Heart left ventricle (tissue), 16 donors: ENCODE measurements at regions not wholly inside any gene's neighbourhood (a gene's known extent, or its start where the extent isn't known, plus 50 kb on each side); places are given as distances from the start of the nearest gene placed in this dataset.

Experiments
- ATAC-seq, 4 donors: fragments of 200-7000 bp; cut with Tn5 transposase; one replicate each; pipeline ENCODE4 v1.9.1; 2020 to 2022; ENCODE audit warnings: moderate library complexity in 4 of 4, mild to moderate bottlenecking in 3 of 4, moderate number of reproducible peaks in 1 of 4
- DNase-seq, 5 donors: peaks; one replicate each; pipeline ENCODE4 v3.0.0-alpha.2; 2020
- H3K27ac ChIP-seq, 12 donors: fragments of 200-600 bp; sonication (generic) in 4 of 12; one replicate each; pipeline versions ENCODE4 v1.5.0 to v1.8.0; 2016 to 2022; ENCODE audit warnings: mild to moderate bottlenecking in 2 of 12
- H3K27me3 ChIP-seq, 9 donors: fragments of 200-600 bp; sonication (generic) in 2 of 9; one replicate each; pipeline versions ENCODE4 v1.5.1 to v1.8.0; 2016 to 2022; ENCODE audit warnings: mild to moderate bottlenecking in 3 of 9
- H3K36me3 ChIP-seq, 9 donors: fragments of 200-600 bp; sonication (generic) in 2 of 9; one replicate each; pipeline versions ENCODE4 v1.5.0 to v1.8.0; 2018 to 2022; ENCODE audit warnings: mild to moderate bottlenecking in 2 of 9
- H3K4me1 ChIP-seq, 12 donors: fragments of 200-600 bp; sonication (generic) in 4 of 12; one replicate each; pipeline versions ENCODE4 v1.5.0 to v1.8.0; 2016 to 2022; ENCODE audit warnings: mild to moderate bottlenecking in 3 of 12
- H3K4me3 ChIP-seq, 12 donors: fragments of 200-600 bp; sonication (generic) in 4 of 12; one replicate each; pipeline versions ENCODE4 v1.5.0 to v1.8.0; 2017 to 2022; ENCODE audit warnings: mild to moderate bottlenecking in 9 of 12, moderate library complexity in 4 of 12
- H3K9me3 ChIP-seq, 12 donors: fragments of 200-600 bp; sonication (generic) in 4 of 12; one replicate each; pipeline versions ENCODE4 v1.5.0 to v1.8.0; 2016 to 2022; ENCODE audit warnings: mild to moderate bottlenecking in 1 of 12
- CTCF ChIP-seq, 12 donors: fragments of 200-600 bp; sonication (generic) in 4 of 12; IDR thresholded peaks; one replicate each; pipeline versions ENCODE4 v1.5.0 to v1.8.0; 2018 to 2022; ENCODE audit warnings: antibody characterized with exemption in 12 of 12, mild to moderate bottlenecking in 5 of 12
- POLR2A ChIP-seq, 2 donors: fragments of 450-650 bp; IDR thresholded peaks; one replicate each; pipeline ENCODE4 v1.6.1; 2017; ENCODE audit warnings: antibody characterized with exemption in 2 of 2, mild to moderate bottlenecking in 2 of 2, moderate library complexity in 2 of 2
- WGBS, 4 donors: extraction: QIAGEN DNeasy Blood & Tissue Kit in 2 of 4; methylation state at CpG; one replicate each; pipeline versions ENCODE4 v1.1.5 to v1.1.7; 2013 to 2018; 5-methylcytosine and 5-hydroxymethylcytosine counted together
- intact Hi-C, 10 donors: fragments of 100-400 bp; cut with DNase I; formaldehyde crosslinking; loops; one replicate each; pipeline versions ENCODE4 v1.11.1 to v1.14.2; 2022
- donor health status: ischemic (EF 13 %, LVEDD 7.1; RV severe dilation, severe dysfunction).
- donor health status: healthy with polysubstance abuse.
- donor health status: DM: no; HTN: yes; CAD: no.
- donor health status: DM: no; HTN: no; CAD: no.
- donor health status: ischemic (EF 25% LVEDD 6.9; RV normal size, moderate dysfunction).
- donor health status: ischemic (EF 25% LVEDD 5.7; RV mildly dilated, moderate dysfunction).
- donor health status: healthy.
- donor health status: DM: yes; HTN: yes; CAD: no.
- donor health status: ischemic (EF 35%, LVEDD 5.7; RV mildly dilated, moderate dysfunction).
- donor health status: nonischemic (EF 11% LVEDD 7.7; RV severe dilation, severe dysfunction).
- donor health status: DM: yes; HTN: yes; CAD: no.
- donor health status: PGD.
- donor health status: ischemic (EF 29% LVEDD 5.4; RV normal size, mild dysfunction).
- donor health status: nonischemic (EF 23%, LVEDD 6.1; RV moderate dilation, normal function).

- no peak for TF ChIP-seq POLR2A (IDR thresholded peaks at IDR 0.05)
- no peak for TF ChIP-seq CTCF (IDR thresholded peaks at IDR 0.05)
- H3K27ac ChIP-seq = no peak overlapping the region
These were observed 257.4 kb upstream of the DDI1 start for GRCh38 chr11:103779054-103779453.

GRCh38 chr11:103789952-103790351 lies 246.5 kb upstream of the DDI1 start:
- Histone ChIP-seq H3K27me3 (no peaks in the 10 kb centered on the region), H3K27ac (no peak overlapping the region), H3K36me3 (no peaks in the 10 kb centered on the region), H3K4me1 (peaks cover 0 to 10% (median 0%) of the 10 kb centered on the region in 12 donors), H3K9me3 (peaks cover 0 to 26% (median 7%) of the 10 kb centered on the region in 12 donors), H3K4me3 (no peak overlapping the region)
- DNase-seq (no peak), ATAC-seq (no peak)
- TF ChIP-seq CTCF (IDR thresholded peaks at IDR 0.05) = no peak
- no peak for TF ChIP-seq POLR2A (IDR thresholded peaks at IDR 0.05)
- intact Hi-C loops = loop anchor here in 3 of 10 donors (10.0 kb wide), 2 partner anchors 95 to 105 kb away; no protein-coding TSS in a partner anchor

More at GRCh38 chr11:103779054-103779453, 257.4 kb upstream of the DDI1 start:
- Histone ChIP-seq H3K4me1 (peaks cover 0 to 5% (median 0%) of the 10 kb centered on the region in 12 donors), H3K27me3 (no peaks in the 10 kb centered on the region), H3K4me3 (no peak overlapping the region), H3K9me3 (no peaks in the 10 kb centered on the region), H3K36me3 (no peaks in the 10 kb centered on the region)
- intact Hi-C loops = no loop called here
- 78 to 86% (median 85%) methylated on average over 1 of the region's 1 CpG for WGBS, 4 donors
- ATAC-seq = no peak
- no peak for DNase-seq

- no peak overlapping the region for H3K4me3 ChIP-seq
- peaks cover 0 to 19% (median 0%) of the 10 kb centered on the region in 12 donors for H3K9me3 ChIP-seq
- ATAC-seq (peak in 2 of 4 donors; percentile 39 to 65), DNase-seq (no peak)
- TF ChIP-seq CTCF (IDR thresholded peaks at IDR 0.05) = no peak
- no peak for TF ChIP-seq POLR2A (IDR thresholded peaks at IDR 0.05)
- no peaks in the 10 kb centered on the region for H3K27me3 ChIP-seq
- intact Hi-C loops = loop anchor here in 3 of 10 donors (10.0 kb wide), 2 partner anchors 98 to 108 kb away; no protein-coding TSS in a partner anchor
- peak overlapping the region in 6 of 12 donors; percentile 27 to 59 (median 48) for H3K27ac ChIP-seq
- WGBS, 4 donors = 94 to 97% (median 96%) methylated on average over 1 of the region's 1 CpG
- no peaks in the 10 kb centered on the region for H3K36me3 ChIP-seq
- H3K4me1 ChIP-seq = peaks cover 0 to 22% (median 0%) of the 10 kb centered on the region in 12 donors
These were observed 243.4 kb upstream of the DDI1 start for GRCh38 chr11:103792981-103793468.

- intact Hi-C loops = loop anchor here in 3 of 10 donors (10.0 kb wide), 2 partner anchors 99 to 109 kb away; no protein-coding TSS in a partner anchor
- peak overlapping the region in 7 of 12 donors; percentile 26 to 59 (median 47) for H3K27ac ChIP-seq
- no peak overlapping the region for H3K4me3 ChIP-seq
- peaks cover 0 to 19% (median 0%) of the 10 kb centered on the region in 12 donors for H3K9me3 ChIP-seq
- peak; percentile 56 to 78 (median 70) for ATAC-seq
- no peak for TF ChIP-seq POLR2A (IDR thresholded peaks at IDR 0.05)
- no peak for TF ChIP-seq CTCF (IDR thresholded peaks at IDR 0.05)
- no peaks in the 10 kb centered on the region for H3K36me3 ChIP-seq
- WGBS, 4 donors = 39 to 64% (median 56%) methylated on average over 2 of the region's 2 CpGs
- DNase-seq = no peak
- H3K27me3 ChIP-seq = no peaks in the 10 kb centered on the region
- H3K4me1 ChIP-seq = peaks cover 0 to 27% (median 0%) of the 10 kb centered on the region in 12 donors
These were observed 242.2 kb upstream of the DDI1 start for GRCh38 chr11:103794262-103794661.
